Stimulated activated CD4-positive, alpha-beta T cell treated with anti-CD3 and anti-CD28 coated beads, Interleukin-15, amount 100 ng/mL, for 1 hour (primary cell): ENCODE measurements at regions not wholly inside any gene's neighbourhood (a gene's known extent, or its start where the extent isn't known, plus 50 kb on each side); places are given as distances from the start of the nearest gene placed in this dataset.
"Not testable (repeated sequence)": the region's sequence is repeated elsewhere in the genome, so short reads cannot be mapped to it uniquely, and the experiment has no call there.

Experiments
- DNase-seq, 2 donors: peaks; one replicate each; pipeline ENCODE4 v3.0.0-alpha.2; 2020; ENCODE audit warnings: low read depth in 1 of 2, low spot score in 1 of 2

GRCh38 chr9:78896479-78896878 lies 599.6 kb downstream of the PSAT1 start:
- DNase-seq = no peak

- no peak for DNase-seq
Observed at GRCh38 chr9:78898234-78898633, 601.3 kb downstream of the PSAT1 start.

- no peak for DNase-seq
Observed at GRCh38 chr9:78899006-78899405, 602.1 kb downstream of the PSAT1 start.

- DNase-seq = no peak
Observed at GRCh38 chr9:78900500-78900899, 603.6 kb downstream of the PSAT1 start.

GRCh38 chr9:78902051-78902450 lies 605.1 kb downstream of the PSAT1 start:
- DNase-seq = no peak

GRCh38 chr9:78903581-78903980 lies 606.7 kb downstream of the PSAT1 start:
- no peak for DNase-seq

GRCh38 chr9:78904686-78905085 lies 607.8 kb downstream of the PSAT1 start:
- DNase-seq = no peak

GRCh38 chr9:78905387-78905786 lies 608.5 kb downstream of the PSAT1 start:
- DNase-seq = no peak

GRCh38 chr9:78905986-78906755 lies 609.2 kb downstream of the PSAT1 start:
- DNase-seq = no peak

GRCh38 chr9:78909566-78909965 lies 612.6 kb downstream of the PSAT1 start:
- DNase-seq = no peak

- not testable (repeated sequence) for DNase-seq
Observed at GRCh38 chr9:78916884-78917283, 620.0 kb downstream of the PSAT1 start.

GRCh38 chr9:78918976-78919375 lies 622.1 kb downstream of the PSAT1 start:
- no peak for DNase-seq

GRCh38 chr9:78919701-78920100 lies 622.8 kb downstream of the PSAT1 start:
- DNase-seq = no peak

- no peak for DNase-seq
Observed at GRCh38 chr9:78921341-78921740, 624.4 kb downstream of the PSAT1 start.

- DNase-seq = no peak
Observed at GRCh38 chr9:78923966-78924659, 627.2 kb downstream of the PSAT1 start.

- DNase-seq = no peak
Observed at GRCh38 chr9:78927099-78927940, 630.4 kb downstream of the PSAT1 start.

GRCh38 chr9:78928625-78929405 lies 631.9 kb downstream of the PSAT1 start:
- no peak for DNase-seq

GRCh38 chr9:78930281-78930680 lies 633.4 kb downstream of the PSAT1 start:
- DNase-seq = no peak

GRCh38 chr9:78932849-78933627 lies 636.1 kb downstream of the PSAT1 start:
- no peak for DNase-seq

- DNase-seq = no peak
Observed at GRCh38 chr9:78934880-78935279, 636.9 kb upstream of the TLE4 start.
